ENCODE measurements at regions not wholly inside any gene's neighbourhood (a gene's known extent, or its start where the extent isn't known, plus 50 kb on each side); places are given as distances from the start of the nearest gene placed in this dataset.
A peak's percentile ranks its signal among the peaks of the same experiment; 100 is the strongest.

DNA sequence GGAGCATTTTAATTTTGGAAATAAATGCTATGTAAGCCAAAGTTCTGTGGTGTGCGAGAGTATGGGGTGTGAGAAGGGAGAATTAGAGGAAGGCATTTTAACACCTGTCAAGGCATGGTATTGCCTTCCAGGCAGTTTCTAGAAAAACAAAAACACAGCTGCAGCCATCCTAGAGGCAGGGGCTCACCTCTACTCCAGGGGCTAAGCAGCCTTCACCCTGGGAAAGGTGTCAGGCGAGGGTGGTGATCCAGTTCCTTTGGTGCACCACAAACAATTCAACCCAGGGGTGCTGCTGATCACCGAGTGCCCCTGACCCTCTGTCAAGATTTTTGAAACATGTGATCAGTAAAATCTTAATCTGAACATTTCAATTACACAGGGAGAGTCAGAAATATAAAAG is 59.2 kb upstream of the GPR26 start:
- DNase-seq (ENCODE audit: low spot score) = no peak

DNA sequence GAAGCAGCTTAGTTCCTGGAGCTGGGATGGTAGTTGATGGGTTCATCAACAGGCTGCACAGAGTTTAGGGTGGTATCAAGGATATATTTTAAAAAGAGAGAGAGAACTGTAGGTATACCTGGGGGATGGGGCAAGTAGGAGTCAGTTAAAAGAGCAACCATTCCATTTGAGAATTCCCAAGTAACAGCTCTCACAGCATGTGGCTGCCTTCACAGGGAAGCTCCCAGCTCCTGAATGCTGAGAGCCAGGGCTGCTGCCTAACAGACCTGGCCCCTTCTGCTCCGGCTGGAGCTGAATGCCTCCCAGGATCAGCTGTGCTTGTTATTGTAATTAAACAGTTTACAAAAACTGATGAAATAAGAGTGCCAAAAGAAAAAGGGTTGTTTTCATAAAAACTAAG is 58.8 kb upstream of the GPR26 start:
- DNase-seq (ENCODE audit: low spot score) = no peak

DNA sequence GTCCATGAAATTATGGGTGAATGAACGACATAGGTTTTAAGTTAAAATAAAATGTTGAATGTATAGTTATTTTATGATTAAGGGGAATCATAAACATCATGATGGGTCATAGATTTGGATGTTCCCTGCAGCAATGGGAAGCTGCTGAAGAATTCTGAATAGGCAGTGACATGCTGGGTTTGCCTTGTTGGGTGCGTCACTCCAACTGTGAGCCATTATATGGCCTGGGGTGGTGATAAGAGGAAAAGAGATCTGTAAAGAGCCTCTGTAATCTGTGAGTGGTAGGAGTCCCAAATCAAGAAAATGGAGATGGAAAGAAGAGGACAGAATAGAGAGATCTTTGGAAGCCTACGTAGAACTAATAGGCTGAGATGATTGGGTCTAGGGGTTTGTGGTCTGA is 58.1 kb upstream of the GPR26 start:
- no peak for DNase-seq (ENCODE audit: low spot score)

DNA sequence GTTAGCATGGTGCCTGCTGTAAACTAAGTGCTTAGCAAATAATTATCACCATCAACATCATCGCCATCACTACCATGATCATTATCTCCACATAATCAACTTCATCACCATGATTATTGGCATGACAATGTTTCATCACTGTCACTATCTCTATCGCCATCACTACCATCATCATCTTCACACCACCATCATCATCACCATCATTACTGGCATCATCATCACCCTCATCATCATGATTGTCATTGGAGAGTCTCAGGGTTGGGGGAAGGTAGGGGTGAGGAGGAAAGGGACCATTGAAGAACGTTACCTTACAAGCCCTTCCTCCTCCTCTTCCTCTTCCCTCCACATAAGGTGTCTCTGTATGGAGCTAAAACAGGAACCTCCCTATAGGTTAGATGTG is 54.9 kb upstream of the GPR26 start:
- no peak for DNase-seq (ENCODE audit: low spot score)

DNA sequence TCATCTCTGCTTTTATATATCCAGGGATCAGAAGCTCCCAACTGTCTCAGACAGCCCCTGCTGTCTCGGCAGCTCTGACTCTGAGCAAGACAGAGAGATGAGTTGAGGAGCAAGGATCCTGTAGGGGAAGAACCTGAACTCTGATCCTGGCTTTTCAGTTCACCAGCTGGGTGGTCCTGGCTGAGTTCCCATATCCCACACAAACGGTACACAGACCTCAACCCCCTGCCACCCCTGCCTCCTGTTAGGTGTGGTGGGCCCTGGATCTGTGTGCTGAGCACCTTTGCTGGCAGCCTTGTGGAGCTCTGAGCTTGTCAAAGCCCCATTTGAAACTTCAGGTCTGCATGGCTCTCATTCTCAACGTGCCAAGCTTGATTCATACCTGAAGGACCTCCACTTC is 54.3 kb upstream of the GPR26 start:
- no peak for DNase-seq (ENCODE audit: low spot score)

DNA sequence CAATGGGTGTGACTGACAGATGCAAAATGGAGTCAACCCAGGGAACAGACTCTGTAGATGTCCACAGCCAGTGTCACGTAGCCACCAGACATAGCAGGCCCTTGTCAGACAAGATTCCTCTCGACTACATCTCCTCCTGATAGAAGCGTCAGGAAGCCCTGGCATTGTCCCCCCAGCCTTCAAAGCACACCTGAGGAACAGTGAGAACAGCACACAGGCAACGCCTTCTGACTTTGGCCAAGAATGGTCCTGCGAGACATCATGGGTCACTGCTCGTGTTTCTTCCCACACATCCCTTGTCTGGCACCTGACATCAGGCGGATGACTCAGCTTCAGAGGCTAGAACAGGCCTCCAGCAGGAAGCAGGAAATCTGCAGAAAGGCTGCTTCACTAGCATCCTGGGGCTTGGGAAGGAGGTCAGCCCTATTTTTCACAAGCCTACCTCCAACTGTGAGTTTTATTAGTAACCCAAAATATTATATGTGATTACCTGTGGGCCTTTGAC is 52.8 kb upstream of the GPR26 start:
- no peak for DNase-seq (ENCODE audit: low spot score)

DNA sequence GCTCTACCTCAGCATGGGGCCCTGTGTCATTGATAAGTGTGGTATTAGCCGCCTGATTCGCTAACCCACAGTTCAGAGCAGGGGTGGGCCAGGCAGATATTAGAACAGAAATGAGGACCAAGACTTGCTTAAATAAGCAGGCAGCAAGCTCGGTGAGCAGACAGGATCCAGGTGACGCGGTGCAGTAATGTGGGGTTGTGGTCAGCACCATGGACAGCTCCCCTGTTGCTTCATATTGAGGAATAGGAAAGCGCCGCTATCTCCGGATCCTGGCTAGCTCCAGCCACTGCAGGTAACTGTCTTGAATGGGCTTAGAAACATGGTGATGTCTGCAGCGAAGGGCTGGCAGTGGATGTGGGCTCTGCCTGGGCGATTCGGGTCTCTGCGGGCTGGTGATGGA is 51.3 kb upstream of the GPR26 start:
- DNase-seq (ENCODE audit: low spot score) = peak; percentile 38
